ENCODE measurements at regions not wholly inside any gene's neighbourhood (a gene's known extent, or its start where the extent isn't known, plus 50 kb on each side); places are given as distances from the start of the nearest gene placed in this dataset.
"Not testable (repeated sequence)": the region's sequence is repeated elsewhere in the genome, so short reads cannot be mapped to it uniquely, and the experiment has no call there.

DNA sequence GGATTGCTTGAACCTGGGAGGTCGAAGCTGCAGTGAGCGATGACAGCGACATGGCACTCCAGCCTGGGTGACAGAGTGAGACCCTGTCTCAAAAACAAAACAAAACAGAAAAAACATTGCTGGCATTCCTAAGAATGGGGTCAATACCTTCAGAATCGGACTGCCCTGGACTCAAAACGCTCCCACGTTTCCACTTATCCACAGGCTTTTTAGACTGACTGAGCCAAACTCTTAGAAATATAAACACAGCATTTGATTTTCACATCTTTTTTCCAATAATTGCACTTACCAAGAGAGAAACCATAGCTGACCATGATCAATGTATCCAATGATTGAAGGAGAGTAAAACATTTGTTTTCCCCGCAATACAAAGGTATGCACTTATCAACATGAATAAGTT, 59.5 kb upstream of the CUX1 start:
- no peaks in the 10 kb centered on the region for H4K20me1 ChIP-seq (ENCODE audit: insufficient read depth)
- H2AFZ ChIP-seq (ENCODE audit: low read depth, low read length), result no peak overlapping the region
- TF ChIP-seq MXI1 (conservative IDR thresholded peaks at IDR 0.05; ENCODE audit: poor library complexity, severe bottlenecking), result no peak
- no peak for TF ChIP-seq CTCF (IDR thresholded peaks at IDR 0.05; ENCODE audit: poor library complexity, severe bottlenecking)
- no peak for TF ChIP-seq REST (IDR thresholded peaks at IDR 0.05; ENCODE audit: borderline replicate concordance)
- TF ChIP-seq RAD21 (conservative IDR thresholded peaks at IDR 0.05), result no peak
- no peak overlapping the region for H3K4me2 ChIP-seq (ENCODE audit: low read length)
- H3K36me3 ChIP-seq (ENCODE audit: insufficient read depth, low read length), result no peaks in the 10 kb centered on the region
- H3K9ac ChIP-seq (ENCODE audit: low read length), result no peak overlapping the region
- H3K27me3 ChIP-seq (ENCODE audit: insufficient read depth, low read depth, low read length), result no peaks in the 10 kb centered on the region
- no peaks in the 10 kb centered on the region for H3K79me2 ChIP-seq (replicated peaks; ENCODE audit: insufficient read depth, low read length)
- H3K27ac ChIP-seq (ENCODE audit: low read length), result no peak overlapping the region
- no peaks in the 10 kb centered on the region for H3K9me3 ChIP-seq (ENCODE audit: low read length)
- H3K9me2 ChIP-seq (ENCODE audit: insufficient read depth, low read length), result no peaks in the 10 kb centered on the region
- no peak overlapping the region for H3K4me3 ChIP-seq (ENCODE audit: low read length)
- H3F3A ChIP-seq (ENCODE audit: insufficient read depth, low read length, poor library complexity, severe bottlenecking), result no peaks in the 10 kb centered on the region

- not testable (repeated sequence) for H2AFZ ChIP-seq (ENCODE audit: low read depth, low read length); H3K36me3 ChIP-seq (ENCODE audit: insufficient read depth, low read length); H3K9ac ChIP-seq (ENCODE audit: low read length); H3K4me3 ChIP-seq (ENCODE audit: low read length); H3F3A ChIP-seq (ENCODE audit: insufficient read depth, low read length, poor library complexity, severe bottlenecking); H3K4me2 ChIP-seq (ENCODE audit: low read length); H4K20me1 ChIP-seq (ENCODE audit: insufficient read depth); H3K27ac ChIP-seq (ENCODE audit: low read length); H3K9me2 ChIP-seq (ENCODE audit: insufficient read depth, low read length); H3K9me3 ChIP-seq (ENCODE audit: low read length); H3K79me2 ChIP-seq (replicated peaks; ENCODE audit: insufficient read depth, low read length); H3K27me3 ChIP-seq (ENCODE audit: insufficient read depth, low read depth, low read length)
Measured at GRCh38 chr7:101758519-101758918, 58.9 kb upstream of the CUX1 start.

GRCh38 chr7:101764221-101764620, 53.2 kb upstream of the CUX1 start:
- Histone ChIP-seq H3K36me3 (ENCODE audit: insufficient read depth, low read length) (no peaks in the 10 kb centered on the region), H4K20me1 (ENCODE audit: insufficient read depth) (no peaks in the 10 kb centered on the region), H3K4me2 (ENCODE audit: low read length) (no peak overlapping the region), H3K9me3 (ENCODE audit: low read length) (no peaks in the 10 kb centered on the region), H3K79me2 (replicated peaks; ENCODE audit: insufficient read depth, low read length) (no peaks in the 10 kb centered on the region), H3K9ac (ENCODE audit: low read length) (no peak overlapping the region), H2AFZ (ENCODE audit: low read depth, low read length) (no peak overlapping the region), H3K9me2 (ENCODE audit: insufficient read depth, low read length) (no peaks in the 10 kb centered on the region), H3F3A (ENCODE audit: insufficient read depth, low read length, poor library complexity, severe bottlenecking) (no peaks in the 10 kb centered on the region), H3K27ac (ENCODE audit: low read length) (no peak overlapping the region), H3K27me3 (ENCODE audit: insufficient read depth, low read depth, low read length) (no peaks in the 10 kb centered on the region), H3K4me3 (ENCODE audit: low read length) (no peak overlapping the region)
- no peak for TF ChIP-seq MXI1 (conservative IDR thresholded peaks at IDR 0.05; ENCODE audit: poor library complexity, severe bottlenecking)
- TF ChIP-seq CTCF (IDR thresholded peaks at IDR 0.05; ENCODE audit: poor library complexity, severe bottlenecking), result no peak
- TF ChIP-seq POLR2AphosphoS5 (IDR thresholded peaks at IDR 0.05), result no peak
- TF ChIP-seq RAD21 (conservative IDR thresholded peaks at IDR 0.05), result no peak
- TF ChIP-seq SMC3 (conservative IDR thresholded peaks at IDR 0.05; ENCODE audit: poor library complexity), result no peak
- no peak for TF ChIP-seq EP300 (conservative IDR thresholded peaks at IDR 0.05; ENCODE audit: poor library complexity, severe bottlenecking)
- no peak for TF ChIP-seq EZH2 (IDR thresholded peaks at IDR 0.05; ENCODE audit: borderline replicate concordance, insufficient read depth, low read length, poor library complexity, severe bottlenecking)
- no peak for TF ChIP-seq TAF1 (IDR thresholded peaks at IDR 0.05; ENCODE audit: low read depth)
- no peak for TF ChIP-seq REST (IDR thresholded peaks at IDR 0.05; ENCODE audit: borderline replicate concordance)
